ENCODE measurements at regions not wholly inside any gene's neighbourhood (a gene's known extent, or its start where the extent isn't known, plus 50 kb on each side); places are given as distances from the start of the nearest gene placed in this dataset.
"Not testable (repeated sequence)": the region's sequence is repeated elsewhere in the genome, so short reads cannot be mapped to it uniquely, and the experiment has no call there.

DNA sequence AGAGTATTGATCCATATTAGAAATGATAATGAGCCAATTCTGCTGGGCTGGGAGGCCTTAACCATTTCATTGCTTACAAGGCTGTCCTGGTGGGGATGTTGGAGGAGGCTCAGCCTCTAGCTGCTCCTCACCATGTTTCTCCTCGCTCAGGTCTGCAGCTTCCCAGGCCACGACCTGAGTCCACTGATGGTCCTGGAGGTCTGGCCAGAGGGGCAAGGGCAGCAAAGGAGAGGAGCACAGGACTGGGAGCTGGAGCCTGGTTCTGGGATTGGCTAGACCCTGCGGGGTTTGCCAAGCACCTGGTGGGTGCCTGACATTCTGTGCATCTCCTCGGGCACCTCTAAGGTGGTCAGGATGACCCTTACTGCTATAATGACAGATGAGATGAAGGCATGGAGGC, 92.6 kb downstream of the KIF26A start:
- Mint-ChIP-seq H3K36me3 (ENCODE audit: insufficient read depth) (no peaks in the 10 kb centered on the region), H3K27me3 (no peaks in the 10 kb centered on the region), H3K4me1 (peaks cover 5% of the 10 kb centered on the region), H3K9me3 (peaks cover 7% of the 10 kb centered on the region), H3K4me3 (no peak overlapping the region), H3K27ac (ENCODE audit: low read depth) (no peak overlapping the region)
- DNase-seq (ENCODE audit: low spot score in 2 of 2) (no peak), ATAC-seq (replicated peaks; ENCODE audit: extremely low read depth, poor library complexity, severe bottlenecking) (no peak)

- ATAC-seq (replicated peaks; ENCODE audit: extremely low read depth, poor library complexity, severe bottlenecking) (no peak), DNase-seq (ENCODE audit: low spot score in 2 of 2) (no peak)
- Mint-ChIP-seq H3K4me1 (peaks cover 5% of the 10 kb centered on the region), H3K27me3 (no peaks in the 10 kb centered on the region), H3K27ac (ENCODE audit: low read depth) (no peak overlapping the region), H3K36me3 (ENCODE audit: insufficient read depth) (no peaks in the 10 kb centered on the region), H3K4me3 (no peak overlapping the region), H3K9me3 (peaks cover 7% of the 10 kb centered on the region)
Measured at GRCh38 chr14:104232070-104232484, 93.7 kb downstream of the KIF26A start.

DNA sequence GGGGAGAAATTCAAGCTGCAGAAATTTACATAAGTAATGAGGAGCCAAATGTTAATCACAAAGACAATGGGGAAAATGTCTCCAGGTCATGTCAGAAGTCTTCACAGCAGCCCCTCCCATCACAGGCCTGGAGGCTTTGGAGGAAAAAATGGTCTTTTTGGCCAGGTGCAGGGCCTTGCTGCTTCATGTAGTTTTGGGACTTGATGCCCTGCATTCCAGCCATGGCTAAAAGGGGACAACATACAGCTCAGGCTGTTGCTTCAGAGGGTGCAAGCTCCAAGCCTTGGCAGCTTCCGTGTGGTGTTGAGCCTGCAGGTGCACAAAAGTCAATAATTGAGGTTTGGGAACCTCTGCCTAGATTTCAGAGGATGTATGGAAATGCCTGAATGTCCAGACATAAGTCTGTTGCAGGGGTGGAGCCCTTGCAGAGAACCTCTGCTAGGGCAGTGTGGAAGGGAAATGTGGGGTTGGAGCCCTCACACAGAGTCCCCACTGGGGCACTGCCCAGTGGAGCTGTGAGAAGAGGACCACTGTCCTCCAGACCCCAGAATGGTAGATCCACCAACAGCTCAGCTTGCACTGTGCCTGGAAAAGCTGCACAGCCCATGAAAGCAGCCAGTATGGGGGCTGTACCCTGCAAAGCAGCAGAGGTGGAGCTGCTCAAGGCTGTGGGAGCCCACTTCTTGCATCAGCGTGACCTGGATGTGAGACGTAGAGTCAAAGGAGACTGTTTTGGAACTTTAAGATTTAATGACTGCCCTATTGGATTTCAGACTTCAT, 95.8 kb downstream of the KIF26A start:
- H3K27me3 Mint-ChIP-seq = peaks cover 19% of the 10 kb centered on the region
- not testable (repeated sequence) for H3K4me1 Mint-ChIP-seq; H3K4me3 Mint-ChIP-seq; DNase-seq (ENCODE audit: low spot score in 2 of 2); H3K36me3 Mint-ChIP-seq (ENCODE audit: insufficient read depth); ATAC-seq (replicated peaks; ENCODE audit: extremely low read depth, poor library complexity, severe bottlenecking); H3K27ac Mint-ChIP-seq (ENCODE audit: low read depth); H3K9me3 Mint-ChIP-seq

DNA sequence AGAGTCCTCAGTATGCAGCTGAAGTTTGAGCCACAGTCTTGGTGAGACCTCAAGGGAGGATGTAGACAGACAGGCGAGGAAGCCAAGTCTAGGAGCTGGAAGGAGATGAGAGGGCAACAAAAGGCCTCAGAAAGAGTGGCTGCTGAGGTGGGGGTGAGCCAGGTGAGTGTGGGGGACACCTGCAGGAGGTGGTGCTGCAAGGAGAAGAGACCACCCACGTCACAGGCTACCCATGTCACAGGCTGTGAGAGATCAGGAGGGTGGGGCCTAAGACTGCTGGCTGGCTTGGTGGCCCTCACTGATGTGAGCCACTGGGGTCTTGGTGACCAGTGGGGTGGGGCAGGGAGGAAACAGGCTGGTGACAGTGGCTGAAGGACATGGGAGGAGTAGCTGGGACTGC, 97.3 kb downstream of the KIF26A start:
- no peak for ATAC-seq (replicated peaks; ENCODE audit: extremely low read depth, poor library complexity, severe bottlenecking)
- Mint-ChIP-seq H3K4me3 (no peak overlapping the region), H3K27ac (ENCODE audit: low read depth) (no peak overlapping the region), H3K4me1 (no peaks in the 10 kb centered on the region), H3K9me3 (peaks cover 7% of the 10 kb centered on the region), H3K36me3 (ENCODE audit: insufficient read depth) (no peaks in the 10 kb centered on the region), H3K27me3 (peaks cover 34% of the 10 kb centered on the region)
- DNase-seq (ENCODE audit: low spot score in 2 of 2) = no peak

DNA sequence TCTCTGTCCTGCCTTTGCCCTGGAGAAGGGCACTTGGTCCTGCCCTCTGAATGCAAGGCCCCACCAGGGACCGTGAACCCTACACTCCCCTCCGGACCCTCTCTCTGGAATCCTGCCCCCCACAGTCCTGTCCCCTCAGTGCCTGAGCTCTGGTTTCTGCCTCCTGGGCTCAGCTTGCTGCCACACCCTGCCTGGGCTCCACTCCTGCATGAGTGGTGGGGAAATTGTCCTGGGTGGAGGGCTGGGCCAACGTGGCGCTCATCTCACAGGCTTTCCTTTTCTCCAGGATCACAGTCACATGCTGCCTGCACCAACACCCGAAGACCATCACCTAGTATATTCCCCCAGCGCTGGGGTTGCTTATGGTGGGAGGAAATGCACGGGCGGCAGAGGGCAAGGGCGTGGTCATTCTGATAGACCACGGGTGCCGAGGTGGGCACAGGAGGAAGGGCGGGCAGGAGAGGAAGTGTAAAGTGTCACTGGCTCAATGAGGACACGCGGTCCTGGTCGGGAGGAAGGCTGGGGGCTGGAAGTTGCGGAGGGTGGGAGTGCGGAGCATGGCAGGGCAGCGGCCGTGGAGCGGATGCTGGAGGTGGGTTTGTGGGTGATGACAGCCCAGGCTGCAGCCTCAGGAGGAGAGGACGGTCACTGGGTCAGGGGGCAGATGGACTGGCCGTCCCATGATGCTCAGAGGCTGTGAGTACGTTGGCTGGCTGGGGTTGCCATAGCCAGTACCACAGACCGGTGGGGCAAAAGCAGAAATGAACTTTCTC, 99.5 kb downstream of the KIF26A start:
- Mint-ChIP-seq H3K27ac (ENCODE audit: low read depth) (no peak overlapping the region), H3K9me3 (peaks cover 7% of the 10 kb centered on the region), H3K36me3 (ENCODE audit: insufficient read depth) (no peaks in the 10 kb centered on the region), H3K27me3 (peaks cover 38% of the 10 kb centered on the region), H3K4me1 (no peaks in the 10 kb centered on the region), H3K4me3 (no peak overlapping the region)
- ATAC-seq (replicated peaks; ENCODE audit: extremely low read depth, poor library complexity, severe bottlenecking) (no peak), DNase-seq (ENCODE audit: low spot score in 2 of 2) (no peak)

GRCh38 chr14:104238424-104239184, 100.2 kb downstream of the KIF26A start:
- H3K4me1 Mint-ChIP-seq = no peaks in the 10 kb centered on the region
- H3K9me3 Mint-ChIP-seq = peaks cover 7% of the 10 kb centered on the region
- H3K36me3 Mint-ChIP-seq (ENCODE audit: insufficient read depth) = no peaks in the 10 kb centered on the region
- H3K27me3 Mint-ChIP-seq = peaks cover 38% of the 10 kb centered on the region
- H3K4me3 Mint-ChIP-seq = no peak overlapping the region
- DNase-seq (ENCODE audit: low spot score in 2 of 2) (no peak), ATAC-seq (replicated peaks; ENCODE audit: extremely low read depth, poor library complexity, severe bottlenecking) (no peak)
- H3K27ac Mint-ChIP-seq (ENCODE audit: low read depth) = no peak overlapping the region

DNA sequence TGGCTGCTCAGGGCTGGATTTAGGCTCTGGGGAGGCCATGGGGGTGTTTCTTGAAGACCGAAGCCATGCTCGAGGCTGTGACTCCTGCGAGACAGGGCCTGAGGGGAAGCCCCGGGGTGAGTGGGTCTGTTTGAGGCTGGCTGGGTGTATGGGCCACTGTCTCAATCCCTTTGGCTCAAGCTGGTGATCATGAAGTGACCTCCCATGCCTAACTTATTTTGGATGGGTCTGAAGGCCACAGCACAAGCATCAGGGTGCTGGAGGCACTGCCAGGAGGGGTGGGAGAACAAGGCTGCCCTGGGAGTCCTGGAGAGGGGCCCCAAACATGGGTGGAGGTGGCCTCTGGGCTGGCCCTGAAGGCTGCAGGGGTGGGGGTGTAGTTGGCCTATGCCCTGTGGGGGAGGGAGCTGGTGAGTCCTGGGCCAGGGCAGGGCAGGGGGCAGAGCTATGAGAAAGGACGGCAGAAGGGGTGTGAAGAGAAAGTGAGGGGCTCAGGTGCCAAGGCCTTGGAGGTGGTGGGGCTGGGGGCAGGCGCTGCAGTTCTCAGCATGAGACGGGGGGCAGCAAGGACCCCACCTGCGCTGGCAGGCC, 100.9 kb downstream of the KIF26A start:
- H3K36me3 Mint-ChIP-seq (ENCODE audit: insufficient read depth) = no peaks in the 10 kb centered on the region
- peaks cover 7% of the 10 kb centered on the region for H3K9me3 Mint-ChIP-seq
- H3K27ac Mint-ChIP-seq (ENCODE audit: low read depth) = no peak overlapping the region
- DNase-seq (ENCODE audit: low spot score in 2 of 2) (no peak), ATAC-seq (replicated peaks; ENCODE audit: extremely low read depth, poor library complexity, severe bottlenecking) (no peak)
- no peaks in the 10 kb centered on the region for H3K4me1 Mint-ChIP-seq
- no peak overlapping the region for H3K4me3 Mint-ChIP-seq
- peaks cover 38% of the 10 kb centered on the region for H3K27me3 Mint-ChIP-seq

DNA sequence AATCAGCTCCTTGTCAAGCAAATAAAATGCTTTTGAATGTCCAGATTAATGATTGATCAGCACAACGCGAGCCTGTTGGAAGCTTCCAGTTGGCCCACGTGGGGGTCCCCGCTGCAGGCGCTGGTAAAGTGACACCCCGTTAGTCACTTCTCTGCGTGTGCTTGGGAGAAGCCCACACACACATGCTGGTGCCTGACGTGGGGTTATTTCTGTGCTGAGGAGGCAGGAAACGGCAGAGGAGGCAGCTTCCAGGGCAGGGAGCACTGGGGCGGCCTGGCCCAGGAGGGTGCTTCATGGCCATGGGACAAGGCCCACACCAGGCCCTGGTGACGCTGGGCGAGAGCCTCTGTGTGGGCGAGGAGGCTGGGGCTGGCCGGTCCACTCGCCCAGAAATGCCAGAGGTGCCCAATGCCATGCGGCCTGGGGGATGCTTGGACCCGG, 101.5 kb downstream of the KIF26A start:
- Mint-ChIP-seq H3K27ac (ENCODE audit: low read depth) (no peak overlapping the region), H3K27me3 (peaks cover 38% of the 10 kb centered on the region), H3K9me3 (peaks cover 7% of the 10 kb centered on the region), H3K4me3 (no peak overlapping the region), H3K4me1 (no peaks in the 10 kb centered on the region), H3K36me3 (ENCODE audit: insufficient read depth) (peaks cover 3% of the 10 kb centered on the region)
- no peak for DNase-seq (ENCODE audit: low spot score in 2 of 2)
- ATAC-seq (replicated peaks; ENCODE audit: extremely low read depth, poor library complexity, severe bottlenecking) = no peak

DNA sequence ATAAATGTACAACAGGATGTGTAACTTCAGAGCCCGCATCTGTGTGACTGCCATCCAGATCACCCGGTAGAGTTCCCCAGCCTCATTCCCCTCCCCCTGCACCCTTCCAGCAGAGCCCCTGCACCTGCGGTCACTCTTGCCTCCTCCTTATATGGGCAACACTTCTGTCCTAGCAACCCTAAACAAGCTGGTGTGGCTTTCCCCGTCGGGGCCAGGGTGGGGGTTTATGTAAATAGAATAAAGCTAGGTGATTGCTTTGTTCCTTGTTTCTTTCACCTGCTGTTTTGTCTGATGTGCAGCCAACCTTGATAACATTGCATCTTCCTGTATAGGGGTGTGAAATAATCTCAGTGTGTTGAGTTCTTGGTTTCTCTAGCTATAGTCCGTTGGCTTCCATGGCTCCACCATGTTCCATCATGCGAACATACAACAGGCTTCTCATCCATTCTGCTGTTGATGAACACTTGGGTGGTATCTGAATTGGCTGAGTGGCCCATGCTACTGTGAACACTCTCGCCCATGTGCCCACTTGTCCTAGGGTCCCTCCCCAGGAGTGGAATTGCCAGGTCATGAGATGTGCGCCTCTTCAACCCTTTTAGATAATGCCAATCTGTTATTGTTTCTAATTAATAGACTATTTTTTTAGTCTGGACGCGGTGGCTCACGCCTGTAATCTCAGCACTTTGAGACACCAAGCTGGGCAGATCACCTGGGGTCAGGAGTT, 102.2 kb downstream of the KIF26A start:
- no peak for ATAC-seq (replicated peaks; ENCODE audit: extremely low read depth, poor library complexity, severe bottlenecking)
- H3K36me3 Mint-ChIP-seq (ENCODE audit: insufficient read depth) = peaks cover 3% of the 10 kb centered on the region
- no peaks in the 10 kb centered on the region for H3K4me1 Mint-ChIP-seq
- no peak overlapping the region for H3K27ac Mint-ChIP-seq (ENCODE audit: low read depth)
- H3K9me3 Mint-ChIP-seq = peaks cover 3% of the 10 kb centered on the region
- no peak for DNase-seq (ENCODE audit: low spot score in 2 of 2)
- H3K27me3 Mint-ChIP-seq = peaks cover 38% of the 10 kb centered on the region
- H3K4me3 Mint-ChIP-seq = no peak overlapping the region

GRCh38 chr14:104243200-104243599, 104.8 kb downstream of the KIF26A start:
- no peak for ATAC-seq (replicated peaks; ENCODE audit: extremely low read depth, poor library complexity, severe bottlenecking)
- no peak overlapping the region for H3K27ac Mint-ChIP-seq (ENCODE audit: low read depth)
- H3K4me3 Mint-ChIP-seq = no peak overlapping the region
- H3K27me3 Mint-ChIP-seq = peaks cover 29% of the 10 kb centered on the region
- H3K9me3 Mint-ChIP-seq = no peaks in the 10 kb centered on the region
- H3K4me1 Mint-ChIP-seq = no peaks in the 10 kb centered on the region
- H3K36me3 Mint-ChIP-seq (ENCODE audit: insufficient read depth) = peaks cover 3% of the 10 kb centered on the region
- DNase-seq (ENCODE audit: low spot score in 2 of 2) = no peak

- Mint-ChIP-seq H3K27me3 (peaks cover 17% of the 10 kb centered on the region), H3K36me3 (ENCODE audit: insufficient read depth) (peaks cover 3% of the 10 kb centered on the region), H3K4me1 (no peaks in the 10 kb centered on the region), H3K4me3 (no peak overlapping the region), H3K9me3 (no peaks in the 10 kb centered on the region), H3K27ac (ENCODE audit: low read depth) (no peak overlapping the region)
- ATAC-seq (replicated peaks; ENCODE audit: extremely low read depth, poor library complexity, severe bottlenecking) (no peak), DNase-seq (ENCODE audit: low spot score in 2 of 2) (no peak)
Measured at GRCh38 chr14:104244221-104245011, 106.0 kb downstream of the KIF26A start.

All from central memory CD8-positive, alpha-beta T cell (primary cell).